COLO668 (cell line): ENCODE measurements at regions not wholly inside any gene's neighbourhood (a gene's known extent, or its start where the extent isn't known, plus 50 kb on each side); places are given as distances from the start of the nearest gene placed in this dataset.

Source experiments
- DNase-seq: peaks from one replicate; lab custom pipeline; 2025; ENCODE audit not compliant: unreplicated experiment; lab: John Stamatoyannopoulos, UW

DNA sequence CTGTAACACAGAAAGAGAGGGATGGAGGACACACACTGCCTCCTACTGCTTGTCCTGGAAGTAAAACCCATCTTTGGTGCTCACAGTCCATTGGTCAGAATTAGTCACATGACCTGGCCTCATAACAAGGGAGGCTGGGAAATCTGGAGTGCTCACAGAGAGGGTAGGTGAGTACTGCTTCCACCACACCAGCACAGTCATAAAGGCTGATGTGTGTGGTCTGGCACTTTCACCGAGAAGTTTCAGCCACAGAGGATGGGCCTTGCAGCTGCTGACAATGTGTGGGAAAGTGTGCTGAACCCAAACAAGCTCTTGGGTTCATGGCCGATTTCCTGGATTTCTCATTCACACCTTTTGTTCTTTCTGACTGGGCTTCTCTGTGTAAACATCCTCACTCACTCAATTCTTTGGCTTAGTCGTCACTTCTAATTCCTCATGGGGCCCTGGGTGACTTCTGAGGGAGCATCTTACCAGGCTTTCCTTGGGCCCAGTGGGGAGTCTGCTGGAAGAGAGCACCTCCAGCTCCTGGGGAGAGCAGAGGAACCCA is 100.7 kb downstream of the ASB7 start:
- no peak for DNase-seq

DNA sequence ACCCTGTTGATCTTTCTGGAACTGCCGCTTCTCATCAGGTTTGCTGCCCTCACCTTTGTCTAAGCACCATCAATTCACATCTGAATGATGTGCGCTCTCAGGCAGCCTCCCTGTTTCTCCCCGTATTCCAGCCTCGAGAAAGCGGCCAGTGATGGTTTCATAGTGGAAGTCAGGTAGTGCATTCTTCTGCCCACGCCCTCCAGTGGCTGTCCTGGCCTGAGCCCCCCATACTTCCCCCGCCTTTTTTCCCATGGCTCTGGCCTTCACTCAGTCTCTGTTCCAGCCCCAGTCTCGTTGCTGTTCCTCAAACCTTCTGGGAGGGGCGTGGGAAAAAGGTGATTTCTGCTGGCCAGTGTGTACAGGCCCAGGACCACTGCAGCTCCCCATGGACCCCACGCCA is 101.3 kb downstream of the ASB7 start:
- DNase-seq, result no peak

DNA sequence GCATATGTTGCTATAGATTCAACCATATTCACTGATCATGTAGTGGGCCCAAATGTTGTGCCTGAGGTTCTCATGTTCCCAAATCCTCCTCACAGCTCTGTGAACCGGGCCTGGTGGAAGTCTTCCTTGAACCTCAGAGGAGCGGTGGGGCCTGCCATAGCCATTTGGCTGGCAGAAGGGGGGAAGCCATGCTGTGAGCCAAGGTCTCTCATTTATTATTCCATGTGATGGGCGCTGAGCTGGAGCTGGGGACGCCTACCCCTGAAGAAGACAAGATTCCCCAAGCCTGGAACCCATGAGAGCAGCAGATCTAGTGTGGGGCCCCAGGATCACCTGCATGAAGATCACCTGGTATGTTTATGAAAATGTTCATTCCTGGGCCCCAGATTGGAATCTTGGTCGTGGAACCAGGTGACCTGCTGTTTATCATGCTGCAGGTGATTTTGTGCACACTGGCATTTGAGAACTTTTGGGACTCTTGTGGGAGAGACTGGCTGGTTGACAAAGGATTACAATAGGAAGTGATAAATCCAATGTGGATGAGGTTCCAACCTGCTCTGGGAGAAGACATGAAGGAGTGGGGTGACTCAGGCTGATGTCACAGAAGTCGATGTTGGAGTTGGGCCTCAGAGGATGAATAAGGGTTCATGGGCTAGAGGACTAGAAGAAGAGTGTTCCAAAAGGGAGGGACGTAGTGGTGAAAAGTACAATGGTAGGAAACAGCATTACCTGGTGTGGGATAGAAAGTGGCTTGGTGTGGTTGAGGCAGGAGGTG is 102.1 kb downstream of the ASB7 start:
- no peak for DNase-seq

DNA sequence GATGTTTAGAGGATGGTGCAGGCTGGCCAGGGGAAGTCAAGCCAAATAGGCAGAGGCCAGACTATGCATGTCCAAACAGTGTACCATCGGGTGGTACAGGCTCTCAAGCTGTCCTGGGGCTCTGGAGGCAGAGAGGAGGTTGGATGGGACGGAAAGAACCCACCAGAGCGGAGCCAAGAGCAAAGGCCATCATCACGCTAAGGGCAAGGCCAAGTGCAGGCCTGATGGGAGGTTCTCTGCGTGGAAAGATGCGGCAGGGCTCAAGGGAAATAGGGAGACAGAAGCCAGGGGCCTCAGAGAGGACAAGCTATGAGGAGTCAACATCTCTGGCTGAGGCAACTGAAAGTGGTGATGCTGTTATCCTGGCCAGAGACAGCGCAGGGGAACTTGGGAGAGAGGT is 102.7 kb downstream of the ASB7 start:
- DNase-seq, result no peak

DNA sequence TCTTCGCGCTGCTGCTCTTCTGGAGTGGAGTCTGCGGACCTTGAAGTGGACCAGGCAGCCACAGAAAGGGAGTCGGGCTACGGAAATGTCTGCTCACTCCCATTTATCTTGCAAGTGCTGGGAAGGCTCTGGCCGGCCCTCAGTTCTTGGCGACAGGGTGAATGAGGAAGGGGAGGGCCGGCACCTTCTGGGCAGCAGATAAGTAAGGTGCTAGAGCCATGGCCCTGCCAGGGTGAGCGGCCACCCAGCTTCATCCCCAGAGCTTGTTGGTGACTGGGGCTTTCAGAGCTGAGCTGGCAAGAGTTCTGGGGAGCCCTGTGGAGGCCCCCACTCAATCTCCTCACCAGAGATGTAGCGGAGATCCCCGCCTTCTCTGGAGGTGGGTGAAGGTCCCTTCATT is 103.5 kb downstream of the ASB7 start:
- DNase-seq, result no peak

DNA sequence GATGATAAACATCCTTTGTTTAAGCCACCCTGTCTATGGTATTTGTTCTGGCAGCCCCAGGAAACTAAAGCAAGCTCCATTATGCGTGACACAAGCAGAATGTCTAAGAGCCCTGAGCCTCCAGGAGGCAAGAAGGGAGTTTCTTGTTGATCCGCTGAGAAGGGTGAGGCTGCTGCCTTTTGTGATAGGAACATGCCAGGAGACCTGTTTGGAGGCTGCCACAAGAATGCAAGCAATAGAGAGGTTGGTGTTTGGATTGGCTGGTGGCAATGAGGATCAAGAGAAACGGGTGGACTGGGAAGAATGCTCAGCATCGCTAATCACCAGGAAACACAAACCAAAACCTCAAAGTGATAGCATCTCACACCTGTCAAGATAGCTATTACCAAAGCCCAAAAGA is 104.8 kb downstream of the ASB7 start:
- no peak for DNase-seq

DNA sequence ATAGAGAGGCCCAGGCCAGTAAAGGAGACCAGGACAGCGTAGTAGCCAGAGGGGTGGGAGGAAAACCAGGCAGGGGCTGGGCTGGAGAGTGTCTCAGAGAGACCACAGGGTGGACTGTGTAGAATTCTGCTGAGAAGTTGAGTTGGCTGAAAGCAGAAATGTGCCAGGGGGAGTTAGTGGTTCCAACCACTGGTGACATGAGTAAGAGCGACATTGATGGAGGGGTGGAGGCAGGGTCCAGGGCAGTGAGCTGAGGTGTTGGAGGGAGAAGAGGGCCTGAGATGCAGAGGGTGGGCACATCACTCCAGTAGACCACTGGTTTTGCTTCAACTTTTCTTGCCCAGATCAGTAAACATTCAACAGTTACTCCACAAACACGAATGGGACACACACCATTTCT is 106.5 kb downstream of the ASB7 start:
- DNase-seq, result no peak

DNA sequence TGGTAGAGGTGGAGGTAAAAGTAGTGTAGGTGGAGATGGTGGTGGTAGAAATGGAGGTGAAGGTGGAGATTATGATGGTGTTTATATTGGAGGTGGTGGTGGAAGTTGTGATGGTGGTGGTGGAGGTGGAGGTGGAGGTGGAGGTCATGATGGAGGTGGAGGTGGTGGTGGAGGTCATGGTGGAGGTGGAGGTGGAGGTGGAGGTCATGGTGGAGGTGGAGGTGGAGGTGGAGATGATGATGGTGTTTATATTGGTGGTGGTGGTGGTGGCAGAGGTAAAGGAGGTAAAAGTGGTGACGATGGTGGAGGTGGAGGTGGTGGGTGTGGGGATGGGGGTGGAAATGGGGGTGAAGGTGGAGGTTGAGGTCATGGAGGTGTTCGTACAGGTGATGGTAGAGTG is 107.8 kb downstream of the ASB7 start:
- DNase-seq, result no peak

DNA sequence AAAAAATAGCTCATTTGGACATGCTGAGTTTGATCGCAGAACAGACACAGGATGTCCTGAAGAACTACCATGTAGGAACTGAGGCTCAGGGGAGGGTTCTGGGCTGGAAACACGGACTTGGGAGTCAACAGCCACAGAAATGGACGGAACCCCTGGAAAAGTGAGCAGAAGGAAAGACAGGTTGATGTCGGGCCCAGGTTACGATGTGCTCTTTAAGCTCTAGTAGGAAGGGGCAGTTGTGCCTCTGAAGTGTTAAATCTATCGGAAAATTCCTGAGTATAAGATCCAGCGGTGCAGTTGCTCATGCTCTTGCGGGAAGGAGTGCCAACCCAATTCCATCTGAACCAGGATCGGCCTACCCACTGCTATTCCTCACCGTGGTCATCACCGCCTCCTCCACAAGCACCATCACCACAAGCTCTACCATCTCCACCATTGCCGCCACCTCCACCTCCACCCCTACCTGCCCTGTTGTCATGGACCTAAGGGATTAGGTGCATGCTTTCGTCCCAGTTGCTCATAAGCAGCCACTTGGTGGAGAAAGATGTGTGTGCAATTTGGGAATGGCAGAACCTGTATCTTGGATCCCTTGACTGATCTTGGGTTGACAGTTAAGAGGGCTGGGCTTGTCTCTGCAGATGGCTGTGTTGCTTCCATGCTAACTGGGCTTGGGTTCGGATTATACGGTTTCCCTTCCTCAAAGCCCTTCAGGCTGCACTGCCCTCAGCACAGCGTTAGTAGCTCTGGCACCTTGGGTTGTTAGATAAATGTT is 108.5 kb downstream of the ASB7 start:
- DNase-seq, result no peak

DNA sequence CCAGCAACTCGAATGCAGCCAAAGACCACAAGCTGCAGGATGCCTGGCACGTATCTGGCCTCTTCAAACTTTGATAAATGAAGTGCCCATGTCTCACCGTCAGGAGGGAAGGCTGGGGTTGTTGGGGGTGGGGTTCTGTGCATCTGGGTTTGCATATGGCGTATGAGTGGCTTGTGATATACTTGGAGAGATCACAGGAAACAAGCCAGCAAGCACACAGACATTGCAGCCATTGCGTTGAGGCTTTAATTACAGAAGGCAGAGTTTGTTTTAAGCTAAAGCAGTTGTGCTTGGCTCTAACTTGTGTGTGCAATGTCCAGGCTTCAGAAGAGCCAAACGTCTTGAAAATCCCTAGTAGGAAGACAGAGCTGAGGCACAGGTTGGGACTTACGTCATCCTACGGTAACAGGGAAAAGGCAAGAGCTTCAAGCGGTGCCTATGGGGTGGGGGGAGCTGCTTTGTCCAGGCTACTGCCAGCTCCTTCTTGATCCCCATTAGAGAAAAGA is 109.2 kb downstream of the ASB7 start:
- DNase-seq, result no peak

DNA sequence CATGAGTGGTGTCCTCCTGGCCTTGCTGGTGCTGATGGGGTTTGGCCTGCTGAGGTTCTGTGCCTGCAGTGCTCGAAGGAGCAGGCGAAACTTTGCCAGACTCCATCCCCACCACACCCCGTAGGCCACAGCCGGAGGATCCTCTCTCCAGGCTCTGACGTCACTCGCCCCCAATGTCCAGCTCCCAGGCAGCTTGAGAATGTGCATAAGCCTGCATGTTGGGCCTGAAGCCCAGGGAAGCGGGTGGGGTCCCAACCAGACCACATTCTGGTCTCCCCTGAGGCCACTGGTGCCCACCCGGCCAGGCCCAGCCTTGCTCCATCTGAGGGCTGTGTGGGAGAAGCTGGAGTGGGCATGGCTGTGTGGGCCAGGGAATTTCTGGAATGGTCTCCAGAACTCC is 109.8 kb downstream of the ASB7 start:
- no peak for DNase-seq

DNA sequence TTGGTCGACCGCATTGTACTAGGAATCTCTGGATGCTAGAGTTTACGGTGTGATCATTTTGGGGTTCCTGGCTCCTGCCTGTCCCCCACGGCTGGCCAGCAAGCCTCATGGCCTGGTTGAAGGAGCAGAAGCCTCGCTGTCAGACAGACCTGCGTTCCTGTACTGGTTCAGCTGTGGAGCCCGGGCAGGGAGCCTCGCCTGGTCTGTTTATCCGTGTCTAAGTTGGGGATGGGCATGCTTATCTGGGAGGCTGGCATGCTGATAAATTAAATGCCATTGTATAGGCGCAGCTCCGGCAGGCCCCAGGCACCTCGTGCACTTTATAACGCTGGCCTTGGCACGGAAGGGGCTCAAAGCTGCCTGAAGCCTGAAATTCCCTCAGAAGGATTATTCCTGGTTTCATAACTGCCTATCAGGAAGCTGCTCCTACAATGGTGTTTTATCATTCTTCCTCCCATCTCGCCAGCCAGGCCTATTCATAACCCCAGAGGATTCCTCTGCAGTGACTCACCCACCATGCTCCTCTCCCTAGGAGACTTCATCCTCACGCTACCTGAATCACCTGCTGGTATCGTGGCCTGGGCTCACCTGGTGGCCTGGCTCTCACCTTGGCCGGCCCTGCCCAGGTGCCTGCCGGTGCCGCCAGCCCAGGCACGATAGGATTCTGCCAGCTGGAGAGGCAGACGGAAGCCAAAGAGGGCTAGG is 110.9 kb downstream of the ASB7 start:
- DNase-seq, result peak; percentile 65

DNA sequence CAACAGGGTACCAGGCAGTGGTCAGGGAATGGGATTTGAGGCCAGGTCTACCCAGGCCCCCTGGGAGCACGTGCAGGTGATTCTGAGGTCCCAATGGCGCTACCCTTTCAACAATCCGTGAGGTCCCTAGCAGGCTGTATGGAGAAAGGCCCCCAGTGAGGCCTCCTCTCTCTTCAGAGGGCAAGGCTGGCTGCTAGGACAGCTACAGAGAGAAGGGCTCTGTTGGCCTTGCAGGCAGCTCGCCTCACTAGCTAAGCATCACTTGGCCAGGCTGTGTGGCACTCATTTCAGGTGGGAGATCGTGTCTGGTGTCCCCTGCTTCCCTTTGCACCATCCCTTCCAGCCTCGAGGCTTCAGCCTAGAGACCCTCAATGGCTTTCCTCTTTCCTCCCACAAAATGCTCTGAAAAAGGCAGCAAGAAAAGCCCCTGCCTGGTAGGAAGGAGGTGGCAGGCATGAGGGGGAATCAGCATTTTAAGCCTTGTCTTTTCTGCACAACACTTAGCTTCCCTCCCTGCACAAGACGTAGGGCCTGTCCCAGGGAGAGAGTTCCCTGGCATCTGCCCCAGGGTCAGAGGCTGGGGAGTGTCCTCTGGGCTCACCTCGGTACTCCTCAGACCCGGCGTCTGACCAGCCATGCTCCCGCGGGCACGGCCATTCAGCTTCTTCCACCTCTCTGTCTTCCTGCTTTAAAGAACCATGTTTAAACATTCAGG is 111.8 kb downstream of the ASB7 start:
- no peak for DNase-seq

DNA sequence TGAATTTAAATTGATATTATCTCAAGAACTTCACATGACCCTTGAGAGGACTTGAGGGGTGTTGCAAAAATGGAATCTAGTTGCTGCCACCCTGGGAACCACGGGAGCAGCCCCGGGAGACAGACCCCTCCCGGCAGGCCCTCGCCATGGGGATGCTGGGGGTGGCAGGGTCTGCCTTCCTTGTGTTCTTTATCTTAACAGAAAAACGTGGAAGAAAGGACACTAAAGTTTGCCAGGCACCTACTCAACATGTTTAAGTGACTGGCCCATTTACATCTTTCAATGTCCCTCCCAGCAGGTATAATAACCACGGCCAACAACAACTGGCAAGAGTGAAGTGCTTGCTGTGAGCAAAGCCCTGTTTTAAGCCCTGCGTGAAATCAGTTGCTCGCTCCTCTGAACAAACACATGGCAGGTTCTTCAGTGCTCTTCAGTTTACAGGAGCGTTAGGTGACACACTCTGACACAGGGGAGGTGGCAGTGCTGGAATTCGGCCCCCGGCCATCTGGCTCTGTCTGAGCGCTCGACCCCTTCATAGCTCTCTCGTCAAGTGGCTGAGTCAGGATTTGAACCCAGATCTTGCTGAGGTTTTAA is 112.5 kb downstream of the ASB7 start:
- DNase-seq, result peak; percentile 18

DNA sequence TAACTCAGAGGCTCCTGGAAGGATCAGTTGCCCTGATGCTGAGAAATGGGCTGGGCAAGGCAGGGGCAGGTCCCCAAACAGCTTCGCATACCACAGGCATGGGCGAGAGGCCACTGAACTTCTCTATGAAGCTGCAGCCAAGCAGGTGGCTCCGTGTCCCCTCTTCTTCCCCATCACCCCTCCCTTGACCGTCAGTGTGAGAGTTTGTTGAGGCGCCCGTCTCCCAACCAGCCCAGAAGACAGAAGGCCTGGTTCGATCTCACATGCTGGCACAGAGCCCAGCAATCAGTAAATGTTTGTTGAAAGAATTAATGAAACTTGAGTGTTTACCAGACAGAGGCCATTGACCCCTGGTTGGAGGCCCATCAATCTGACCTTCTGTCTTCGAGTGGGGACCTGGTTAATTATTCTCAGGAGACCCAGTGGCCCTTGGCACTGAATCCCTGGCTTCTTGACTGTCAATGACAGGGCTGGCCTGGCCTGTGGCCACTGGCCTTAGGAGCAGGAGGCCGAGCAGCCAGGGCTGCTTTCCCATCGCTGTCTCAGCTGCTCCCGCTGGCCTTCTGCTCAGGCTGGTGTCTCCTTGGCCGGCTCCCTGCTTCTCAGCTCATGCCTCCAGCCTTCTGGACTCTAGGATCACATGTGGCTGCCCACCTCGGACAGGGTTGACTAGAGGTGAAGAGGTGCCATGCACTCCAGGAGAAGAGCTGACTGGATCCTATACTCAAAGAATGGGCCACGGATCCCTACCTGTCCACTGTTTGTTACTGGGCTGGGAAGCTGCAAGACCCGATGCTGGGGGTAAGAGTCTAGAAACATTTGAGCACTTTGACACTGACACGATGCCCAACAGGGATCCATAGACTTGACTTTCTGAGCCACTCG is 113.4 kb downstream of the ASB7 start:
- peak; percentile 72 for DNase-seq

DNA sequence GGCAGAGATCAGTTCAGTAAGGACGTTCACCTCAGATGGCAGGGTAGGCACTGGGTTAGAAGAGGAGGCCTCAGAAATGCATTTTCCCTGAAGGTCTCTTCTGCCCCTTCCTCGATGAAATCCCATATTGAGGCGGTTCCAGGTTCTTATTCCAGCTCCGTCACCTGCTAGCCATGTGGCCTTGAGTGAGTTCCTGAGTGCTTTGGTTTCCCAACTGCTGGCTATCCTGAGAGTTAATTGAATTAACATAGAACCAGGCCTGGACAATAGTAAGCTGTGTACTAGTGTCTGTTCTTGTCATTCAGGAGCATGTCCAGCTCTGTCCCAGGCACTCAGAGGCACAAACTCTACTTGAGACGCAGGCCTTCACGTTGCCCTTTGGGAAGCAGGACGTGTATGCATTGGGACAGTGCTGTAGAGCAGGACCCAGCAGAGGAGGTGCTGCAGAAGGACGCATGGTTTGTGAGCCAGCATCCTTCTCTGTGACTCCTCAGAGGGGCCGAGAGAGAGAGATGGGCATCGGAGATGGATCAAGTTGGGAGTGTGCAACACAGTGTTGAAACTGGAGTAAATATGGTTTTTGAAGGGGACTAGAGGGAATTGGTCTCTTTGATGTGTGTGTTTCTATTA is 114.2 kb downstream of the ASB7 start:
- no peak for DNase-seq

DNA sequence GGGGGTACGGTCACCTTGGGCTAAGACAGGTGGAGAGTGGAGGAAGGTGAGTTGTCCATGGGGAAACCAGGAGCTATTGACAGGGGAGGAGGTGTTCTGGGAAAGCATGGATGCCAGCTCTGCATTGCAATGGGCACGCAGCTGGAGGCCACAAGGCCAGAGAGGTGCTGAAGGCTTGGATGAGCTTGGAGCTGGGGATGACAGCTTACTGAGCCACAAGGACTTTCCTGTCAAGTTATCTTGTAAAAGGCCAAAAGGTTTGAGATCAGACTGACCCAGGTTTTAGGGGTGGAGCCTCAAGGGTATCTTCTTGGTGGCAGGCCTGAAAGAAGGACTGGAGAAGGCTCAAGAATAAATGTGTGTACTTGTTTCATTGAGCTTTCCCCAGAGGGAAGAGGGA is 115.2 kb downstream of the ASB7 start:
- DNase-seq, result no peak

DNA sequence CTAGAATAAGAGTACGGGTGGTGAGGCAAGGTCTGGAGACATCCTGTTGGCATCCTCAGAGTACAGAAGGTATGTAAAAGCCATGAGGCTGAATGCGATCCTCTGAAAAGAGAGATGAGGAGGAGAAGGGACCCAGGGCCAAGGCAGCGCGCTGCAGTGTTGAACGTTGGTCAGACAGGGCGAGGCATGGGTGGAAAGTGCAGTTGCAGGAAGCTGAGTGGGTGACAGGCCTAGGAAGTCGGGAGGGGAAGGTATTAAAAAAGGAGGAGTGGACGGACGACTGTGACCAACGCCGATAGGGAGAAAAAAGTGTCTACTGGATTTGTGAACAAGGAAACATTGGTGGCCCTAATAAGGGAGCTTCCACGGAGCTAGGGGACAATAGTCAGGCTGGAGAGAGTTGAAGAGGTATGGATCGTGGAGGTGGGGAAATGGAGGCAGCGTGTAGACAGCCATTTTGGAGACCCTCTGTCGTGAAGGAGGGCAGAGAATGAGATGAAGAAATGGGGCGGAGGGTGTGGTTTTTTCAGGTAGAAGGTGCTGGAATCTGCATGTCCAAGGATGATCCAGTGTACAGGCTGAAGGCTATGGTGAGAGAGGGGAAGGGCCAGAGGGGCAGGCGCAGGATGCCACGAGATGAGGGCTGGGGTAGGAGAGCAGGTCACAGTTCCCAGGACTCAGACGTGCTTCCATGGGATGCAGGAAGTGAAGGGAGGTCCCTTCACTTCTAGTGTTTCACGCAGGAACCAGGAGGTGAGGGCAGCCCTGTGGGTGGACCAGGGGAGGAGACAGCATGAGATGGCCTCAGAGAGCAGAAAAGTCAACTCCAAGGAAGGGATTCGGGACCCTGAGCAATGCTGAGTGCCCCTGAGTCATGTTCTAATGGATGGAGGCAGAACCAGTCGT is 115.9 kb downstream of the ASB7 start:
- no peak for DNase-seq
